ENCODE measurements at regions not wholly inside any gene's neighbourhood (a gene's known extent, or its start where the extent isn't known, plus 50 kb on each side); places are given as distances from the start of the nearest gene placed in this dataset.
"Not testable (repeated sequence)": the region's sequence is repeated elsewhere in the genome, so short reads cannot be mapped to it uniquely, and the experiment has no call there.

DNA sequence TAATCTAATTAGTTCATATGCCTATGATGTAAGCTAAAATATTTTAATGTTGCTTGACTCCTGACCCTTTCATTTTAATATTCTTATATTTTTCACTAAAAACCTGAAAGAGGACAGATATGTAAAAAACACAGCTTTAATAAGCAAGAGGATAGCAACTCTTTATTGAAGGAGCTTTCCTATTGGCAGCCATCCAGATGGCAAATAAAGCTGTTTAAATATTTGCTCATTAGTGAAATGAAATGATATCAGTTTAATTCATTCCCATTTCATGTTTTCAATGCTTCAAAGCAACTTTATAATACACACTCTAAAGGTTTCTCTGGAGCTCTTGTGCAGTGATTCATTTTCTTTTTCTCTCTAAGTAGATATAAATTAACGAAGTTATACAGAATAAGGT, 473.4 kb downstream of the PCDH7 start:
- in situ Hi-C loops (cut with HindIII; ENCODE audit: low sequenced_read_pairs) = no loop called here

GRCh38 chr4:31194823-31195222, 474.7 kb downstream of the PCDH7 start:
- DNase-seq (ENCODE audit: low spot score) = no peak
- in situ Hi-C loops (cut with HindIII; ENCODE audit: low sequenced_read_pairs) = no loop called here

More for the DNA sequence above, 473.4 kb downstream of the PCDH7 start:
- DNase-seq (ENCODE audit: low spot score) = no peak

DNA sequence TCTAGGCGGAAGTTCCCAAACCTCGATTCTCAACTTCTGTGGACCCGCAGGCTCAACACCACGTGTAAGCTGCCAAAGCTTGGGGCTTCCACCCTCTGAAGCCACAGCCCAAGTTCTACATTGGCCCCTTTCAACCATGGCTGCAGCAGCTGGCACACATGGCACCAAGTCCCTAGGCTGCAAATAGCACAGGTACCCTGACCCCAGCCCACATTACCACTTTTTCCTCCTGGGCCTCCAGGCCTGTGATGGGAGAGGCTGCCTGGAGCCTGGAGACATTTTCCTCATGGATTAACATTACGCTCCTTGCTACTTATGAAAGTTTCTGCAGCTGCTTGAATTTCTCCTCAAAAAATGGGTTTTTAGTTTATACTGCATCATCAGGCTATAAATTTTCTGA, 479.5 kb downstream of the PCDH7 start:
- in situ Hi-C loops (cut with HindIII; ENCODE audit: low sequenced_read_pairs) = no loop called here
- DNase-seq (ENCODE audit: low spot score) = no peak

GRCh38 chr4:31202054-31202453, 481.9 kb downstream of the PCDH7 start:
- DNase-seq (ENCODE audit: low spot score); in situ Hi-C loops (cut with HindIII; ENCODE audit: low sequenced_read_pairs): not testable (repeated sequence)

GRCh38 chr4:31204874-31205273, 484.7 kb downstream of the PCDH7 start:
- DNase-seq (ENCODE audit: low spot score) = no peak
- in situ Hi-C loops (cut with HindIII; ENCODE audit: low sequenced_read_pairs) = no loop called here

DNA sequence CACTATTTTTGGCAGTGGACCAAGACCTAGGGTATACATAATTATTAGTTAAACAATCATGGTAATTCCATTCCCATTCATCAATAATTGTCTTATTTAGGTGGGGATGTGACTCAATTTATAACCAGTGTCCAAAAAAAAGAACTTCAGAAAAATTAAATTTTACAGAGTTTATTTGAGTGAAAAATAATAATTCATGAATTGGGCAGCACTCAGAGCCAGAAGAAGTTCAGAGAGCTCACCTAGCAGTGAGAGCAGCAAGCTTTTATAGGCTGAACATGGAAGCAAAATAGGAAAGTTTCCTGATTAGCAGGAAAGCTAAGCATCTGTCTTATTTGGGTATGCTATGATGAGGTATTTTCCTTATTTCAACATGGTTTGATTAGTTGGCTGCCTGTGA, 500.8 kb downstream of the PCDH7 start:
- in situ Hi-C loops (cut with HindIII; ENCODE audit: low sequenced_read_pairs) = no loop called here
- DNase-seq (ENCODE audit: low spot score) = no peak

GRCh38 chr4:31228068-31228467, 507.9 kb downstream of the PCDH7 start:
- DNase-seq (ENCODE audit: low spot score) = no peak
- in situ Hi-C loops (cut with HindIII; ENCODE audit: low sequenced_read_pairs) = no loop called here

DNA sequence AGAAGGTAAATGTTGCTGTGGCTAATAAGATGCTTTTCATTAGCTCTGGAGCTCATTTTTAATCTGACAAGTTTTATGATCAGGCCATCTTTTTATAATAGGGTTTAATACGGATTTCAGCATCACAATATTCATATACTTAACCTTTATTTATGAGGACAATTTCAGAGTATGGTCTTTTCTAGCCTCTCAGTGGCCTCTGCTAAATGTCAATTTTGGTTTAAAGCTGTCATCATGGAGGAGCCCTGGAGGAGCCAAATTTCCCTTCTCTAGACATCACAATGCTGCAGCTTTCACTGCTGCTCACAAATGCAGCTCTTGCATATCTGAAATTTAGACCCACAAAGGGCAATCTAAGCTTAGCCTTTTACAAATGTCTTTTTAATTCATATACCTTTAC, 510.4 kb downstream of the PCDH7 start:
- DNase-seq (ENCODE audit: low spot score) = no peak
- in situ Hi-C loops (cut with HindIII; ENCODE audit: low sequenced_read_pairs) = no loop called here

- in situ Hi-C loops (cut with HindIII; ENCODE audit: low sequenced_read_pairs) = no loop called here
- DNase-seq (ENCODE audit: low spot score) = no peak
These were observed 514.3 kb downstream of the PCDH7 start for GRCh38 chr4:31234494-31234893.

DNA sequence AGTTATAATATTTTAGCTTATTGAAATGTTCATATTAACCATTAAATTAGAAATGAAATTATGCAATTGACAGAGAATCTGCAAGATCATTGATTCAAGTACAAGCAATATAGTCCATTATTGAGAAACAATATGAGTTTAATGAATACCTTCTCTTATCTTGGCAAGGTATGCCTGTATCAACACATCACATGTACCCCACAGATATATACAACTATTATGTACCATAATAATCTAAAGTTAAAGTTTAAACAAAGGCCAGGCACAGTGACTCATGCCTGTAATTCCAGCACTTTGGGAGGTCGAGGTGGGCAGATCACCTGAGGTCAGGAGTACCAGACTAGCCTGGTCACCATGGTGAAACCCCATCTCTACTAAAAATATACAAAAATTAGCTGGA, 514.7 kb downstream of the PCDH7 start:
- DNase-seq (ENCODE audit: low spot score) = no peak
- in situ Hi-C loops (cut with HindIII; ENCODE audit: low sequenced_read_pairs) = no loop called here

DNA sequence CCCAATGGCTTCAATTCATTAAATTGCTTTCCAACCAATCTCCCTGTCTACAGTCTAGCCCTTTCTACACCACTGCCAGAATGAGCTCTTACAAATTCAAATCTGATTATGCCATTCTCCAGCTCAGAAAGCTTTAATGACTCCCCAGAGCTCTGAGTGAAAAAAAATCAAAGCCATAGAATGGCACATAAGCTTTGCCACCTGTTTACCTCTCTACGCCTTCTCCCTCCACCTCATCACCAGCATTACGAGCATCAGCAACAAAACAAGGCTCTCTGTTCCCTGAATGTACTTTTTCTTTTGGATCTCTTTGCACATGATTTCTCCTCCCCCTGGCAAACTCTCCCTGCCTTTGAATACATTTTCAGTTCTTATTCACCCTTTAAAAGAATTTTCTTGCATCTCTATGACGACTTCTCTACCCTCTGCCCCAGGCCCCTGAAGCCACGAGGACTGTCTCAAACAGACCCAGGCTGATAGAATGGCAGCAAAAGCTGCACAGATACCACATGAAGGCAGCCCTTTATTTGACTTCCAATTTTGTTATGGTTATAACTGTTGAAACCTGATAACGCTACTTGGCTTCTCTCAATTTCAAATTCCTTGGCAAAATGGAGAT, 516.0 kb downstream of the PCDH7 start:
- DNase-seq (ENCODE audit: low spot score) = no peak
- in situ Hi-C loops (cut with HindIII; ENCODE audit: low sequenced_read_pairs) = no loop called here

GRCh38 chr4:31236639-31237173, 516.5 kb downstream of the PCDH7 start:
- no peak for DNase-seq (ENCODE audit: low spot score)
- in situ Hi-C loops (cut with HindIII; ENCODE audit: low sequenced_read_pairs) = no loop called here

DNA sequence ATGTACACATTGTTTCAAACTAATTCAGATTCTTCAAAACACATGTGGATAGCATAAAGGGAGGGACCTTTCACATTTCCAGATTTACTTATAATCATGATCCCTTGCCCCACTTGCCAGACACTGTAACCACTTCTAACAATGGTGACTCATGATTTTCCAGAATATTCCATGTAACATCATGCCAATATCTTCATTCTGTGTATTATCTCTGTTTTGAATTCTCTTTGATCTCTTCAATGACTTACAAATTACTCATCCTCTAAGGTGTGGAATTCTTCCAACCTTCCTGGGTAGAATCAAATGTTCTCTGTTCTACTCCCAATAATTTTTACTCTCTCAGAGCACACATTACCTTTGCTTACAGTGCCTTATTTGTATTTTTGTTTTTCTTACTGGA, 517.1 kb downstream of the PCDH7 start:
- DNase-seq (ENCODE audit: low spot score) = no peak

GRCh38 chr4:31239886-31240285, 519.7 kb downstream of the PCDH7 start:
- in situ Hi-C loops (cut with HindIII; ENCODE audit: low sequenced_read_pairs) = no loop called here
- DNase-seq (ENCODE audit: low spot score) = no peak

More for the DNA sequence above, 517.1 kb downstream of the PCDH7 start:
- in situ Hi-C loops (cut with HindIII; ENCODE audit: low sequenced_read_pairs) = no loop called here

GRCh38 chr4:31241504-31242106, 521.4 kb downstream of the PCDH7 start:
- in situ Hi-C loops (cut with HindIII; ENCODE audit: low sequenced_read_pairs) = no loop called here
- no peak for DNase-seq (ENCODE audit: low spot score)

- no peak for DNase-seq (ENCODE audit: low spot score)
- in situ Hi-C loops (cut with HindIII; ENCODE audit: low sequenced_read_pairs) = no loop called here
These were observed 526.7 kb downstream of the PCDH7 start for GRCh38 chr4:31246856-31247255.

DNA sequence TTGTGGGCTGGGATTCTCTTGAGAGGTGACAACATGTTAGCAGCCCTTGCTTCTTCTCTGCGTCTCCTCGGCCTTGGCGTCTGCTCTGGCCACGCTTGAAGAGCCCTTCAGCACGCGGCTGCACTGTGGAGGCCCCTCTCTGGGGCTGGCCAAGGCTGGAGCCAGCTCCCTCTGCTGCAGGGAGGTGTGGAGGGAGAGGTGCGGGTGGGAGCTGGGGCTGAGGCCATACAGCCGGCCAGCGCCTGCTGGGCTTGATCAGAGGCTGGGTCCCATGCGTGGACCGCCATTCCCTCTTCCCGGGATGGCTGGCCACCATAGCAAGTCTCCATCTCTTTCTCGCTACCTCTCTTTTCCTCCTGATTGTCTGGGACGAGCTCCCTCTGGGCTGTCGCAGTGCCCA, 539.0 kb downstream of the PCDH7 start:
- DNase-seq (ENCODE audit: low spot score) = no peak
- in situ Hi-C loops (cut with HindIII; ENCODE audit: low sequenced_read_pairs) = no loop called here

GRCh38 chr4:31261632-31262031, 541.5 kb downstream of the PCDH7 start:
- in situ Hi-C loops (cut with HindIII; ENCODE audit: low sequenced_read_pairs) = no loop called here
- DNase-seq (ENCODE audit: low spot score) = no peak

DNA sequence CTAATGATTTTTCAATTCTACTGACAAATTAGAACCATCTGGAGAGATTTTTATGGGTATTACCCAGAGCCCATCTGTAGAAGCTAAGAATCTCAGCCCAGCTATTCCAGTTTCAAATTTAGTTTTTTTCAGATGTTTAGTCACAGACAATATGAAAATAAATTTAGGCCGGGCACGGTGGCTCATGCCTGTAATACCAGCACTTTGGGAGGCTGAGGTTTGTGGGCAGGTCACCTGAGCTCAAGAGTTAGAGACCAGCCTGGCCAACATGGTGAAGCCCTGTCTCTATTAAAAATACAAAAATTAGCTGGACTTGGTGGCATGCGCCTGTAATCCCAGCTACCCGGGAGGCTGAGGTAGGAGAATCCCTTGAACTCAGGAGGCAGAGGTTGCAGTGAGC, 545.9 kb downstream of the PCDH7 start:
- DNase-seq (ENCODE audit: low spot score); in situ Hi-C loops (cut with HindIII; ENCODE audit: low sequenced_read_pairs): not testable (repeated sequence)

- in situ Hi-C loops (cut with HindIII; ENCODE audit: low sequenced_read_pairs) = no loop called here
- DNase-seq (ENCODE audit: low spot score) = no peak
These were observed 552.3 kb downstream of the PCDH7 start for GRCh38 chr4:31272331-31273061.

All from G401 (cell line).